GM12878 (cell line): ENCODE measurements at regions not wholly inside any gene's neighbourhood (a gene's known extent, or its start where the extent isn't known, plus 50 kb on each side); places are given as distances from the start of the nearest gene placed in this dataset.

Source experiments
- ATAC-seq: fragments of 200-7000 bp; cut with Tn5 transposase; 3 replicates; pipeline ENCODE4 v1.9.1; 2020; ENCODE audit warnings: mild to moderate bottlenecking, moderate library complexity
- BruUV-seq: library from RNA; stranded (reverse); fragments of 400-500 nt; replicated peaks from 2 replicates; lab custom pipeline; 2021; lab: Mats Ljungman, UMichigan
- CTCF ChIA-PET: fragments of 300-600 bp; sonication (Branson Sonifier 250); formaldehyde crosslinking; extraction: SDS; loops from one replicate; lab custom pipeline; 2021; ENCODE audit warnings: inconsistent platforms; lab: Yijun Ruan, JAX
- POLR2A ChIA-PET: fragments of 350-600 bp; formaldehyde crosslinking; extraction: SDS; loops from one replicate; lab custom pipeline; 2021; ENCODE audit warnings: inconsistent platforms; lab: Charles Lee
- RAD21 ChIA-PET: fragments of 300-600 bp; sonication (Branson Sonifier 250); formaldehyde crosslinking; loops from one replicate; lab custom pipeline; 2023; ENCODE audit warnings: antibody characterized with exemption; ENCODE audit not compliant: unreplicated experiment; lab: Charles Lee
- SMC1A ChIA-PET: fragments of 300-600 bp; sonication (Branson Sonifier 250); formaldehyde crosslinking; loops from one replicate; lab custom pipeline; 2023; ENCODE audit not compliant: unreplicated experiment, uncharacterized antibody; lab: Charles Lee
- DNase-seq: peaks from one replicate; pipeline ENCODE4 v3.0.0-alpha.2; 2011; ENCODE audit warnings: low read depth, low spot score
- FAIRE-seq: peaks from 3 replicates; lab custom pipeline; 2011; peaks lifted over from hg19 to GRCh38; lab: Jason Lieb, UNC
- H2AFZ ChIP-seq: 2 replicates; pipeline ENCODE4 v1.6.0; 2011; ENCODE audit warnings: low read depth, low read length, control low read depth; ENCODE audit not compliant: control insufficient read depth
- H3K27ac ChIP-seq: 2 replicates; pipeline ENCODE4 v1.5.1; 2011; ENCODE audit warnings: control low read depth; ENCODE audit not compliant: control insufficient read depth, insufficient read depth
- H3K27me3 ChIP-seq, 2 experiments: replicated peaks in 1 of 2; 2 replicates each; pipeline versions ENCODE4 v1.6.0 to v1.6.1; 2011; ENCODE audit warnings: low read length in 1 of 2; ENCODE audit not compliant: control insufficient read depth in 2 of 2, insufficient read depth in 2 of 2
- H3K36me3 ChIP-seq, 2 experiments: 2 replicates each; pipeline ENCODE4 v1.5.1; 2011; ENCODE audit warnings: low read length in 1 of 2; ENCODE audit not compliant: control insufficient read depth in 2 of 2, insufficient read depth in 2 of 2
- H3K4me1 ChIP-seq: 2 replicates; pipeline ENCODE4 v1.6.1; 2011; ENCODE audit warnings: mild to moderate bottlenecking, low read length, moderate library complexity, mixed read lengths; ENCODE audit not compliant: control insufficient read depth, insufficient read depth
- H3K4me2 ChIP-seq: 2 replicates; pipeline ENCODE4 v1.6.0; 2011; ENCODE audit warnings: control low read depth; ENCODE audit not compliant: control insufficient read depth, insufficient read depth
- H3K4me3 ChIP-seq: fragments of 200-600 bp; sonication (generic); 2 replicates; pipeline ENCODE4 v1.5.1; 2016
- H3K79me2 ChIP-seq: 2 replicates; pipeline ENCODE4 v1.6.0; 2011; ENCODE audit warnings: low read length; ENCODE audit not compliant: control insufficient read depth, insufficient read depth
- H3K9ac ChIP-seq: 2 replicates; pipeline ENCODE4 v1.8.0; 2011; ENCODE audit warnings: low read length, control low read depth, mixed read lengths; ENCODE audit not compliant: control insufficient read depth, insufficient read depth
- H3K9me3 ChIP-seq: replicated peaks from 3 replicates; pipeline ENCODE4 v1.5.1; 2011; ENCODE audit warnings: mild to moderate bottlenecking, low read length; ENCODE audit not compliant: control insufficient read depth, insufficient read depth
- H4K20me1 ChIP-seq: 2 replicates; pipeline ENCODE4 v1.6.0; 2011; ENCODE audit not compliant: control insufficient read depth, insufficient read depth
- ATF7 ChIP-seq: fragments of 450-650 bp; IDR thresholded peaks from 2 replicates; pipeline ENCODE4 v1.6.1; 2016; ENCODE audit warnings: low read depth, mild to moderate bottlenecking
- CBFB ChIP-seq: IDR thresholded peaks from 2 replicates; pipeline ENCODE4 v1.6.1; 2016; ENCODE audit warnings: antibody characterized with exemption, low read depth
- EGR1 ChIP-seq, 2 experiments: IDR thresholded peaks; 1 replicate in 1 of 2; 2 replicates in 1 of 2; pipeline ENCODE4 v1.6.1; 2011 to 2012; ENCODE audit warnings: low read depth in 2 of 2, low read length in 2 of 2, borderline replicate concordance in 1 of 2, mild to moderate bottlenecking in 1 of 2, moderate library complexity in 1 of 2
- HDAC2 ChIP-seq: fragments of 200-600 bp; sonication (generic); IDR thresholded peaks from 2 replicates; pipeline ENCODE4 v1.6.1; 2017
- KLF5 ChIP-seq: fragments of 450-650 bp; IDR thresholded peaks from 2 replicates; pipeline ENCODE4 v1.6.1; 2014; ENCODE audit warnings: mild to moderate bottlenecking; ENCODE audit not compliant: partially characterized antibody
- MYB ChIP-seq: fragments of 150-350 bp; IDR thresholded peaks from 2 replicates; pipeline ENCODE4 v1.6.1; 2014; ENCODE audit warnings: mild to moderate bottlenecking, low read depth, low read length, borderline replicate concordance
- RELA ChIP-seq: fragments of 450-650 bp; IDR thresholded peaks from 2 replicates; pipeline ENCODE4 v1.8.0; 2014; ENCODE audit warnings: borderline replicate concordance; ENCODE audit not compliant: partially characterized antibody
- SMAD5 ChIP-seq: IDR thresholded peaks from 2 replicates; pipeline ENCODE4 v1.6.1; 2016; ENCODE audit warnings: antibody characterized with exemption, low read depth
- SP1 ChIP-seq: IDR thresholded peaks from one replicate; pipeline ENCODE4 v1.6.1; 2011; ENCODE audit warnings: low read depth, low read length
- SUPT20H ChIP-seq: IDR thresholded peaks from 2 replicates; pipeline ENCODE4 v1.6.1; 2011; ENCODE audit warnings: low read depth, mild to moderate bottlenecking, low read length, moderate library complexity, borderline replicate concordance; ENCODE audit not compliant: control insufficient read depth
- TCF3 ChIP-seq: IDR thresholded peaks from 2 replicates; pipeline ENCODE4 v1.6.1; 2012; ENCODE audit warnings: low read depth, mild to moderate bottlenecking, low read length, borderline replicate concordance; ENCODE audit not compliant: insufficient read depth
- TCF7 ChIP-seq: IDR thresholded peaks from 2 replicates; pipeline ENCODE4 v1.6.1; 2014; ENCODE audit warnings: antibody characterized with exemption, borderline replicate concordance
- WGBS: methylation state at CpG from one replicate; pipeline ENCODE4 v1.1.6; 2016; ENCODE audit warnings: low lambda C conversion rate; ENCODE audit not compliant: insufficient replicate concordance, insufficient coverage; ENCODE audit errors: missing lambda C conversion rate; 5-methylcytosine and 5-hydroxymethylcytosine counted together
- in situ Hi-C: fragments of 300-500 bp; cut with MboI; formaldehyde crosslinking; loops from 9 replicates; pipeline ENCODE4 v1.14.3; 2018; ENCODE audit warnings: mixed read lengths
- intact Hi-C: fragments of 100-400 bp; cut with micrococcal nuclease; formaldehyde crosslinking; loops from one replicate; pipeline ENCODE4 v1.14.2; 2022; ENCODE audit not compliant: unreplicated experiment
- TF ChIP-seq, protein P1 (sequence below): IDR thresholded peaks from 2 replicates; pipeline ENCODE4 v1.6.1; 2012; ENCODE audit warnings: improper control_type of control experiment, low read depth, low read length; ENCODE audit not compliant: insufficient replicate concordance
- TF ChIP-seq, protein P2 (sequence below): fragments of 150-350 bp; IDR thresholded peaks from 2 replicates; pipeline ENCODE4 v1.6.1; 2016; ENCODE audit warnings: low read depth, low read length

DNA sequence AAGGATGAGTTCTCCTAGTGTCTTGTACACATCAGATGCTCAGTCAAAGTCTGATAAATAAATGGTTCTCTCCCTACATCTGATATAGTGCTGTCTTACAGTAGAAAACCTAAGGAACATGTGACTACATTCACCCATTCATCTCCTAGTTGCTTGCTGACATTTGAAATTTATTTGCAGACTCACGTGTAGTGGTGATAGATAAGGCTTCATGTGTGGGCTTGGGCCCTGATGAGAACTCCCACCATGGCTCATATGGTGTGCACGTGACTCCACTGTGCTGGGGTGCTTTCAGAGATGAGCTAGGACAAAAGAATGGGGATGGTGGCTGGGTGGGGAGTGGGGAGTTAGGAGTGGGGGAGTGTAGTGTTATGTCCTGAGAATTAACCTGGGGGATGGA lies 287.3 kb downstream of the RPS24 start (continued):
- TF ChIP-seq, protein P1, sequence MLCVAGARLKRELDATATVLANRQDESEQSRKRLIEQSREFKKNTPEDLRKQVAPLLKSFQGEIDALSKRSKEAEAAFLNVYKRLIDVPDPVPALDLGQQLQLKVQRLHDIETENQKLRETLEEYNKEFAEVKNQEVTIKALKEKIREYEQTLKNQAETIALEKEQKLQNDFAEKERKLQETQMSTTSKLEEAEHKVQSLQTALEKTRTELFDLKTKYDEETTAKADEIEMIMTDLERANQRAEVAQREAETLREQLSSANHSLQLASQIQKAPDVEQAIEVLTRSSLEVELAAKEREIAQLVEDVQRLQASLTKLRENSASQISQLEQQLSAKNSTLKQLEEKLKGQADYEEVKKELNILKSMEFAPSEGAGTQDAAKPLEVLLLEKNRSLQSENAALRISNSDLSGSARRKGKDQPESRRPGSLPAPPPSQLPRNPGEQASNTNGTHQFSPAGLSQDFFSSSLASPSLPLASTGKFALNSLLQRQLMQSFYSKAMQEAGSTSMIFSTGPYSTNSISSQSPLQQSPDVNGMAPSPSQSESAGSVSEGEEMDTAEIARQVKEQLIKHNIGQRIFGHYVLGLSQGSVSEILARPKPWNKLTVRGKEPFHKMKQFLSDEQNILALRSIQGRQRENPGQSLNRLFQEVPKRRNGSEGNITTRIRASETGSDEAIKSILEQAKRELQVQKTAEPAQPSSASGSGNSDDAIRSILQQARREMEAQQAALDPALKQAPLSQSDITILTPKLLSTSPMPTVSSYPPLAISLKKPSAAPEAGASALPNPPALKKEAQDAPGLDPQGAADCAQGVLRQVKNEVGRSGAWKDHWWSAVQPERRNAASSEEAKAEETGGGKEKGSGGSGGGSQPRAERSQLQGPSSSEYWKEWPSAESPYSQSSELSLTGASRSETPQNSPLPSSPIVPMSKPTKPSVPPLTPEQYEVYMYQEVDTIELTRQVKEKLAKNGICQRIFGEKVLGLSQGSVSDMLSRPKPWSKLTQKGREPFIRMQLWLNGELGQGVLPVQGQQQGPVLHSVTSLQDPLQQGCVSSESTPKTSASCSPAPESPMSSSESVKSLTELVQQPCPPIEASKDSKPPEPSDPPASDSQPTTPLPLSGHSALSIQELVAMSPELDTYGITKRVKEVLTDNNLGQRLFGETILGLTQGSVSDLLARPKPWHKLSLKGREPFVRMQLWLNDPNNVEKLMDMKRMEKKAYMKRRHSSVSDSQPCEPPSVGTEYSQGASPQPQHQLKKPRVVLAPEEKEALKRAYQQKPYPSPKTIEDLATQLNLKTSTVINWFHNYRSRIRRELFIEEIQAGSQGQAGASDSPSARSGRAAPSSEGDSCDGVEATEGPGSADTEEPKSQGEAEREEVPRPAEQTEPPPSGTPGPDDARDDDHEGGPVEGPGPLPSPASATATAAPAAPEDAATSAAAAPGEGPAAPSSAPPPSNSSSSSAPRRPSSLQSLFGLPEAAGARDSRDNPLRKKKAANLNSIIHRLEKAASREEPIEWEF, result no peak

DNA sequence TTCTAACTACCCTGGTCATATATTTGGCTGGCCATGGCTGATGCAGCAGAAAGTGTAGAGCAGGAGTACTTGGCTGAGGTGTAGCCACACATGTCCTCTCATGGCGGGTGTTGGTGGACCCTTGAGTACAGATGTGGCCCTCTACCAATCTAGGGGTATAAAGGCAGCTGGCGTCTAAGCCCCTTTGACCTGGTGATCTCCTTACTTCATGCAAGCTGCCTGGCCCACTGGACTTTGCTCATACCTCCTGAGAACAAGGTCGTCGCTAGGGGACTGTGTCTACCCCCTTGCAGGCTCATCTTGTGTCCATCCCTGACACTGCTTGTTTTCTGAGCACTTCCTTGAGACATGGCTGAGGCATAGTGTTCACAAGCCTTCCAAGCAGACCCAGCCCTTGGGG lies 287.8 kb downstream of the RPS24 start:
- in situ Hi-C loops, result no loop called here
- ATAC-seq (no peak), FAIRE-seq (no peak), DNase-seq (no peak)
- Histone ChIP-seq H3K9me3 (peaks cover 7% of the 10 kb centered on the region), H3K79me2 (no peaks in the 10 kb centered on the region), H3K4me1 (no peaks in the 10 kb centered on the region), H3K4me3 (no peak overlapping the region), H3K9ac (no peak overlapping the region), H3K36me3 (no peaks in the 10 kb centered on the region), H3K27me3 (peaks cover 0 to 2% of the 10 kb centered on the region in 2 experiments; a peak in 1 of 4 replicates), H3K27ac (no peak overlapping the region), H4K20me1 (no peaks in the 10 kb centered on the region), H3K4me2 (no peak overlapping the region), H2AFZ (no peak overlapping the region)
- BruUV-seq, result no TSS peak
- POLR2A ChIA-PET, result no interaction called here
- intact Hi-C loops, result no loop called here
- CTCF ChIA-PET, result no interaction called here
- RAD21 ChIA-PET, result no interaction called here
- SMC1A ChIA-PET, result no interaction called here
- 17% methylated on average over 4 of the region's 4 CpGs for WGBS
- TF ChIP-seq ATF7 (no peak), RELA (no peak), TCF3 (no peak), SP1 (no peak), KLF5 (no peak), SMAD5 (no peak), SUPT20H (no peak), TCF7 (no peak), MYB (no peak), CBFB (no peak), HDAC2 (no peak), EGR1 (IDR thresholded peaks at IDR 0.05; ENCODE audit: borderline replicate concordance in 1 of 2, low read depth in 2 of 2, low read length in 2 of 2) (no peak)
- TF ChIP-seq, protein P2, sequence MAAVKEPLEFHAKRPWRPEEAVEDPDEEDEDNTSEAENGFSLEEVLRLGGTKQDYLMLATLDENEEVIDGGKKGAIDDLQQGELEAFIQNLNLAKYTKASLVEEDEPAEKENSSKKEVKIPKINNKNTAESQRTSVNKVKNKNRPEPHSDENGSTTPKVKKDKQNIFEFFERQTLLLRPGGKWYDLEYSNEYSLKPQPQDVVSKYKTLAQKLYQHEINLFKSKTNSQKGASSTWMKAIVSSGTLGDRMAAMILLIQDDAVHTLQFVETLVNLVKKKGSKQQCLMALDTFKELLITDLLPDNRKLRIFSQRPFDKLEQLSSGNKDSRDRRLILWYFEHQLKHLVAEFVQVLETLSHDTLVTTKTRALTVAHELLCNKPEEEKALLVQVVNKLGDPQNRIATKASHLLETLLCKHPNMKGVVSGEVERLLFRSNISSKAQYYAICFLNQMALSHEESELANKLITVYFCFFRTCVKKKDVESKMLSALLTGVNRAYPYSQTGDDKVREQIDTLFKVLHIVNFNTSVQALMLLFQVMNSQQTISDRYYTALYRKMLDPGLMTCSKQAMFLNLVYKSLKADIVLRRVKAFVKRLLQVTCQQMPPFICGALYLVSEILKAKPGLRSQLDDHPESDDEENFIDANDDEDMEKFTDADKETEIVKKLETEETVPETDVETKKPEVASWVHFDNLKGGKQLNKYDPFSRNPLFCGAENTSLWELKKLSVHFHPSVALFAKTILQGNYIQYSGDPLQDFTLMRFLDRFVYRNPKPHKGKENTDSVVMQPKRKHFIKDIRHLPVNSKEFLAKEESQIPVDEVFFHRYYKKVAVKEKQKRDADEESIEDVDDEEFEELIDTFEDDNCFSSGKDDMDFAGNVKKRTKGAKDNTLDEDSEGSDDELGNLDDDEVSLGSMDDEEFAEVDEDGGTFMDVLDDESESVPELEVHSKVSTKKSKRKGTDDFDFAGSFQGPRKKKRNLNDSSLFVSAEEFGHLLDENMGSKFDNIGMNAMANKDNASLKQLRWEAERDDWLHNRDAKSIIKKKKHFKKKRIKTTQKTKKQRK, result no peak
